GM12892 (cell line): ENCODE measurements at regions not wholly inside any gene's neighbourhood (a gene's known extent, or its start where the extent isn't known, plus 50 kb on each side); places are given as distances from the start of the nearest gene placed in this dataset.

Source experiments
- POLR2A ChIP-seq: IDR thresholded peaks from 2 replicates; pipeline ENCODE4 v1.6.1; 2011; ENCODE audit warnings: low read depth, low read length, control low read depth
- POLR2AphosphoS5 ChIP-seq: IDR thresholded peaks from 2 replicates; pipeline ENCODE4 v1.6.1; 2011; ENCODE audit warnings: low read depth, low read length, control low read depth

DNA sequence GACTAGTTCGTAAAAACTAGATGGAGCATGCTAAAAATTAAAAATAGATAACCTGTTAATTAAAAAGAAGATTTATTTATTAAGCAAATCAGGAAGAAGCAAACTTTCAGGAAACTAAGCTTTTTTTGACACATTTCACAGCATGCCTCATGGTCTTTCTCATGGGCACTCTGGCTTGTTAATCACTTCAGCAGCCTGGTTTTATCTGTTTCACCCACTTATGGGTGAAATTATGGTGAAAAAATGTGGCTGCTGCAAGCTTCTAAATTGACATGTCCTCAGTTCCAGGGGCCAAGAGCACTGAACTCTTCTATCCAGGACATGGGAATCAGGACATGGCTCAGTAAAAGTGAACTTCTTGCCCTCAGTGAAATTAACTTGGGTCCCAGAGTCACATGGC is 468.6 kb upstream of the SYT1 start:
- TF ChIP-seq POLR2AphosphoS5 (no peak), POLR2A (no peak)
